H4 (cell line): ENCODE measurements at regions not wholly inside any gene's neighbourhood (a gene's known extent, or its start where the extent isn't known, plus 50 kb on each side); places are given as distances from the start of the nearest gene placed in this dataset.

Source experiments
- DNase-seq: peaks from one replicate; pipeline ENCODE4 v3.0.0-alpha.2; 2015; ENCODE audit warnings: low spot score

DNA sequence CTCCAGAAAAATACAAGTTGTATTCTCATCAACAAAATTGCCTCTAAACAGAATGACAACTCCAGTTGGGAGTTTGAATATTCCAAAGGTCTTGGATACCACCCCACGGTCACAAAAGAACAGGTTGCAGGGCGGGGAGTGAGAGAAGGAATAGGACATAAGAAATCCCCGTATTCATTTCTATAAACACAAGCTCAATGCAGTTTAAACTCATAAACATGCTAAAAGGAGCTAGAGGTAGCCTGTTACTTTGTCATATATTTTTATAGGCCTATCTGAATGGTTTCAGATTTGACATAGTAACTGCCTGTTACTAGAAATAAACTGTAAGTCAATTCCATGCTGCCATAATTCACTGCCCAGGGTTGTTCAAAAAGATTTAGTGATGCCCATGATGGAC lies 567.5 kb downstream of the BCL11A start:
- no peak for DNase-seq

DNA sequence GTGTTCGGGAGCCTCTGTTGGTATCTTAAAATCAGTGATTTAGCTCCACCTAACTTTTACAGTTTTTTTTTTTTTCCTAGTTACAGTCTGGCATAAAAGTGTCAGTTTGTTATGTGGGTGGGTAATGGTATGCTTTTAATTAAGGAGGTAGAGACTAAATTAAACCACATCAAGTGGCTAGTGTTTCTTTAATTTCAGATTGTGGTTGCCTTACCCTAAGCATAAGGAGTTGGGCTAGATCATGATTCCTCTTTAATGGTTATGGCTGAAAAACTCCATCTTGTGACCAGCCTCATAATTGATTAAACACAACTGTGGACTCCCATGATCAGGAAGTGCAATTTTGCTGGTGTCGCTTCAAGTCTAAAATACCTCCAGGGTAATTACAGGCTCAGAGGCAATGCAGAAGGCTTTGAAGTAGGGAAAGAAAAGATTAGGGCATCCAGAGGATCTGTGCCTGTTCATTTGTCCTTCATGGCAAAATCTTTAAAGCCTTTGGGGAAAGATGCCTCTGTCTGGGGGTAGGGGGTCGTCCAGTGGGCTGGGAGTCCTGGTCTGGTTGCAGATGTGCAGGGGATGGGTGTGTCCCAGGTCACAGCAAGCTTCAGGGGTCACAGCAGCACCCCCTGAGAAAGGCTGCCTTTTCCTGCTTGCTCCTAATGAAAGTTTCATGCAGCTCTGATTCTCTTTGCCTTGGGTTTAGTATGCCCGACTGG lies 579.2 kb downstream of the BCL11A start:
- no peak for DNase-seq

DNA sequence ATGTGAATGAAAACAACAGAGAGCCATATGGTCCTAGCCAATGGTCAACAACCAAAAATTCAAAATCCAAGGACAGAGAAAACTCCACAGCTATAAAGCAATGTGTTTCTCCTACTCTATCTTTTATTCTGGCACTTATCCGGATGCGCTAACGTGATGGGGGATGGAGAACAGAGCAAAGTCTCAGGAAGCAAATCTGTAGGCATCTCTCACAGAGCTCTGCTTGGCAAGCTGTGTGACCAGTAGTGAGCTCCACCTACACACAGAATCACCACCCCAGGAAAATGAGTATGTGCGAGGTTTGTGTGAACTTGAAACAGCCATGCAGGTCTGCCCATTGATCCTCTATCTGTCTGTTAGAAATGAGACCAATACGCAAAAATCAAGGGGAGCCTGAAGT lies 584.3 kb downstream of the BCL11A start:
- no peak for DNase-seq

DNA sequence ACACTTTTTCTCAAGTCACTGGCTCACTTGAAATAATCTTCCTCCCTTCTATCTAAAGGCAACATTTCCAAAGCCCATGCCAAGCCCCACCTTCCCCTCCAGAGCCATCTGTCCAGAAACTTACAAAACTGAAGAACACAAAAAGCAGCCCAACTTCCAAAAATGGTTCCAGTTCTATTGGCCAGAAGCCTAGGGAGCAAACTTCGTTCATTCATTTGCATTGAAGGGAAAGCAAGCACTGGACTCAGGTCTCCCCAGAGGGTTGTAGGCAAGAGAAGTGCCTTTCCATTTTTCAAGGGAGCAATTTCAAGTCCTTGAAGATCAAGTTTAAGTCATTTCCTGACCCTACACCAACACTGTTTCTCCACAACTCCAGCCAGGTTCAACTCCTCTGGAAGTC lies 585.0 kb downstream of the BCL11A start:
- no peak for DNase-seq

DNA sequence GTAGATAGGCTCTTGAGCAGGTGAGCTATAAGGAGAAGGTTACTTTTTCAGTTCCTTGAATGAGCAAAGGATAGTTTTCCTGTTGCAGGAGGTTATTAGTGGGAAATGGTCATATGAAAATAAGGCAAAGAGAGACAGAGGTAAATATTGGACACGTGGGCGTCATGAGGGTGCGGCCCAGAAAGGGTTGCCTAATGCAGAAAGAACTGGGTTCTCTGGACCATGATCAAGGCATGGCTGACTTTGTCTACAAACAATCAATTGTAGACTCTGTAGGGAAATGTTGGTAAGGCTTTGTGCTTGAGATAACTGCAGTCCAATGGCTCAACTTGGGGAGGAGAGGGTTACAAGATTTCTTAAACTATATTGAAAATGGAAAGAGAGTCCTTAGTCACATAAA lies 585.8 kb downstream of the BCL11A start:
- no peak for DNase-seq

DNA sequence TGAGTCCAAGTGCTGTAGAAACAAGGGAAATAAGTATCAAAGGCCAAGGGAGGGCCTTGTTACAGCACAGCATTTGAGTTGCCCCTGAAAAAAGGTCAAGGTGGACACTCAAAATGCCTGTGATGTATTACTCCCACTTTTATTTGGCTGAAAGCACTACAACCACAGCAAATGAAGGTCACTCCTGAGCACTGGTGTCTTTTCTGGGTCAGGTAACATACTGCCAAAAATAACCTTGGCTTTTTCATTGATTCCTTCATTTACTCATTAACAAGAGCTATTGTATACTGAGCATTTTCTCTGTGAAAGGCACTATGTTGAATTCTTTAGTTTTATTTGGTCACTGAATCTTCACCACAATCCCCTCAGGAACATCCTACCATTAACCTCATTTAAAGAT lies 590.3 kb downstream of the BCL11A start:
- DNase-seq = no peak

DNA sequence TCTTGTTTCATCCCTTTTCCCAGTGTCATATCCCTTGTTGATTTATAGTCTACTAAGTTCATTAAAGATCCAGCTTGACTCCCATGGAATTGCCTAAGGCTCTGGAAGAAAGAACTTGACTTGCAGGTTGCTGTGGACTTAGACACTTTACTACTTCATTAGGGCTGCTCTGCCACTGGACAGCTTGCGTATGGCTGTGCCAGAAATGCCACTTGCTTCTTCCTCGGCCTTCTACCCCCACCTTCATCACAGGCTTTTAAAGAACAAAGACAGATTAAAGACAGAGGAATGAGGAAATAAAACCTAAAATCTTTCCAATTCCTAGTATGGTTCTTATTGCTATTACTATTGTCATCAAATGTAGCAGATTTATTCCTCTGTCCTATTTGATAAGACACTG lies 591.7 kb downstream of the BCL11A start:
- no peak for DNase-seq

DNA sequence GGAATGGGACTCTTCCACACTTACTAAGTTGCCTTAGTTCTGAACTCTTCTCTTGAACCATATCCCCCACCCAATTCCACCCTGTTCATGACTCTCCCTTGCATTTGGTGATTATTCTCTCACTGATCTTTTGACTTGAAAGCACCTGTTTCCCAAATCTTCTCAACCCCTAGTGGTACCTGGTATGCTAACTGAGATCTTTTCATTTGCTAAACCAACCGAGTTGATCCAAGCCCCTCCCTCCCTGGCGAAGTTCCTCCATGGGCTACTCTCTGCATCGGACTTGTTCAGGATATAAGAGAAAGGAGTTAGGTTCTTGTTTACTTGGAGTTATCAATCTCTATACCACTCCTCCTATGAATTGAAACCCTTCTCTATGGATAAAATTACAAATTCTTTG lies 593.5 kb downstream of the BCL11A start:
- no peak for DNase-seq

DNA sequence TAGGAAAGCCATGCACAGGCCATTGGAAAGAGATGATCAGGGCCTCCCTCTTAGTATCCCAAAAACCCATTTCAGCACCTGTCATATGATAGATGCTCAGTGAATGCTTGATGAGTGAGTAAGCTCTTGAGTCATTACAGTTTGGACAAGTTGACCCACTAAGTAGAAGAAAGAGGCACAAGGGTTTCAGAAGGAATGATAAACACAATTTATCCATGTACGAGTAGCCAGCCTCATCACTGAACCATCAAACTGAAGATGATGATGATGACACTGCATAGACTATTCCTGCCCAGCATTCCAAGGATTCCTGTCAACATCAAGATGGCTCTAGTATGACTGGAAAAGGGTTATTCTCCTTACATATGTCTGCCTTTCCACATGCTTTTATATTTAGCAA lies 596.0 kb downstream of the BCL11A start:
- no peak for DNase-seq

DNA sequence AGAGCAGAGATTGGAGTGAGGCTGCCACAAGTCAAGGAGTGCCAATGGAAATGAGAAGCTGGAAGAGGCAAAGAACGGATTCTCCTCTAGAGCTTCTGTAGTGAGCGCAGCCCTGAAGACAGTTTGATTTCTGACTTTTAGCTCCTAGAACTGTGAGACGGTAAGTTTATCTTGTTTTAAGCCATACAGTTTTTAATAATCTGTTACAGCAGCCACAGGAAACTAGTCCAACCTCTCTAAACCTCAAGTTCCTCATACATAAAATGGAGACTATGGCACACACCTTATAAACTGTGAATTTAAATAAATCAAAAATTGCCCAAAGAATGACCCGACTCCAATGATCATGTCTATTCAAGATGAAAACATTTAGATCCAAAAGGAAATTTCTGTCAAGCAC lies 596.5 kb downstream of the BCL11A start:
- DNase-seq = no peak

DNA sequence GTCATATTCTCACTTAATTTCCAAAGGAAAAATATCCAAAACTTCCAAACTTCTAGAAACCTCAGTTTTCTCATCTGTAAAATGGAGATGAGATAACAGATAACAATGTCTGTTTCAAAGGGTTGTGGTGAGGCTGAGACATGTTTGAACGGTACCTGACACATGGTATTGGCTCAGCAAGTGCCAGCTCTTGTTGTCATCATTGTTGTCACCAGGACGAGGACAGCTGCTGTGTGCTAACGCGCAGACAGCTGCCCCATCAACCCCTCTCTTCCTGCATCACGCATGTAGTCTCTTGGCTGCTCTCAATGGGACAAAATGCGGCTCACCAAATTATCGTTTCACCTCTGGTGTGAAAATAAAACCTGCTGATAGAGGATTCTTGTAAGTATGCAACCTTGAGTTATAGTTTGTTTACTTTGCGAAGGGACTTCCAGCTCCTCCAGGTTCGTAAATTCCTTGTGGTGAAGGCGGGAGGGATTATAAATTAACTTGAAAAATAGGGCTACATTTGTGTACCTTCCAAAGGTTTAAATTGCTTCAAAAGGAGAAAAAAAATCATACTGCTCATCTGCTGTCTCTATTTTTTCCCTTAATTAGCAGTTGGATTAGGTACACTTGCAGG lies 605.4 kb downstream of the BCL11A start:
- no peak for DNase-seq

DNA sequence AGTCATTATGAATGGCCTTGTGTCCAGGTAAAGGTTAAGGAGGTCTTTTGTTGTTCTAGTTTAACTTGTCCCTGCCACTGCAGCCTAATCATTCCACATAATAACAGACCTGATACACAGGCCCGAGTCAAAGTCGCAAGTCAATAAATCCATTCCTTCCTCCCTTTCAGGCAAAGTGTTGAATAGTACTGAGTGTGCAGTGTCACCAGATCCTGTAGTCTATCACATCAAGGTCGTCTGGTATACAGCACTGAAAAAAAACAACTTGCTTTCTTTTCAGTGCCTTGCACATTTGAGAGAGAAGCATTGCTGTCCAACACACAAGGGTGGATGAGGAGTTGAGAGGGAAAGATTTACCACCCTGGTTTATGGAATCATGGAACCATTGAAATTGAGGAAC lies 606.2 kb downstream of the BCL11A start:
- DNase-seq = no peak

DNA sequence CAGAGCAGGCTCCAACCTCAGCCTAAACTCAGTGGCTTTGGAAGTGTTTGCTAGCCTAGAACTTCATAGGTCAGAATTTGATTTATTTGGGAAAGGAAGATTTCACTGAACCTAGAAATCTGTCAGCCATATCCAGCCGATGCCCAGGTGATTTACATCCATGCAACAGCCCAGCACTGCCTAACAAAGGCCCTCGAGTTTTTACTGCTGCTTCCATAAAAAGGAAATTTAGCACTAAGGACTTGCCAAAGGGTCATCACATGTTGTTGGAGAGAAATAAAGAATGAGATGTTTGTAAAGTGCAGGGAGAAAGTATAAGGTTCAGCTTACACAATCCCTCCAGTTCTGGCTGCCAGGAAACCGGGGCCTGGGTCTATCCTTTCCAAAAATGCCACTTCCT lies 614.2 kb downstream of the BCL11A start:
- no peak for DNase-seq

DNA sequence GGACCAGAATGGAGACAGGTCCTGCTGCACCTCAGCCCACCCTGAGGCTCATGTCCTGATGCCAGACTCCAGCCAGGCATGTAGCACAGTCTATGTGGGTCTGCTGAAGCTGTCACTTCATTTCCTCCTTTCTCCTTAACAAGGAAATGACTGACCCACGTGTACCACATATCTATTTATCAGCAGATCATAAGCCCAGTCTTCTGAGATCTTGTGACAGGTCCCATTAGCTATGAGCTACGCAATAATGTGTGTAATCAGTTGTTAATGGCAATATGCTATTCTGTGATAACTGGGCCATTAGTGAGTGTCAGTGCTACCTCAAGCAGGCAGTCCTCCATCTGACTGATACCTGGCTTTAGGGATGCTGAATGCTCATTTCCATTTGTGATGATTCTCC lies 615.3 kb downstream of the BCL11A start:
- no peak for DNase-seq

DNA sequence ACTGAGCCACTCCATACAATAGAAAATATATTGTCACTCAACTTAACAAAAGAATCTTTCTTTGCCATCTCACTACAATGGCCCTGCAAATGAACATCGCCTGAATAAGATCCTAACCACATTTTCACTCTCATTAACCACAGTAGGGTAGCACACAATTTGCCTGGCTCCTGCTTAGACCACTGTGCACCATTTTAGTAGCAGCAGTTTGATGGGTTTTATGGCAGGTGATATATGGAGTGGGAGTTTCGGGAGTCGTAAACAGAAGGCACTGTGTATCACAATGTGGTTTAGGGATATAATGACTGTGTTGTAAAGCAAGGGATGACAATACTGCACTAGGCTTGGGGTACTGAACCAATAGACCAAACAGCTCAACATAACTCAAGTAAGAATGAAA lies 617.4 kb downstream of the BCL11A start:
- DNase-seq = no peak

DNA sequence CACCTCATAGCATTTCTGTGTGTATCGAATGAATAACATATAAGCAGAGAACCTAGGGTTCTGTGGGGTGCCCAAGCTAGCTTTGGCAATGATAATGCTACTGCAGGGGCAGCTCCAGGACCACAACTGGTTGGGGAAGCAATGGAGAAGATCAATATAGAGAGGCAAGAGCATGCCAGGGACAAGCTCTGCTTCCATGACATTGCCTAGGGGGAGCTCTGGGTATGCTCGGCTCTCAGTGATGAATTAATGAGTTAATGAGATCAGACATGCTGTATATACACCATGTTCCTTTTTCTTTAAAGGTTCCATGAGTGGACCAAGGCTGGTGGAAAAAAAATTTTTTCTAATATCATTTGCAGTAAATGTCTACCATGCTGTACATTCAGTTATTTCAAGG lies 618.4 kb downstream of the BCL11A start:
- no peak for DNase-seq

DNA sequence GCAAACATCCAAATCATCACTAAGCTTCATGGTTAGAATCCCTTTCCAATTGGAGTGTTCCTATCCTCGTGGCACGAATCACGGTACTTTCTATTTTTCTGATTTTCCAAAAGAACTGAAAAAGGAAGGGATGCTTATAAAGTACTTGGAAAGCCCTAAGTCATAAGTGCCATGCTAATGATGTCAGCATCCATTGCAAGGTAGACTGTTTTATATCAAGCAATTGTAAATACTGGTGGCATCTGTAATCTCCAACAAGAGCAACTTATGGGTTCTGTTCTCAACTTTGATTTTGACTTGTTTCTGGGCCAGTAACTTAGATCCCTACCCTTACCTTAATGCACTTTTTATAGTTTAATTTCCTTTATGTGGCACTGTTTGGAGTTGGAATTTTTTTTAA lies 619.5 kb downstream of the BCL11A start:
- DNase-seq = no peak

DNA sequence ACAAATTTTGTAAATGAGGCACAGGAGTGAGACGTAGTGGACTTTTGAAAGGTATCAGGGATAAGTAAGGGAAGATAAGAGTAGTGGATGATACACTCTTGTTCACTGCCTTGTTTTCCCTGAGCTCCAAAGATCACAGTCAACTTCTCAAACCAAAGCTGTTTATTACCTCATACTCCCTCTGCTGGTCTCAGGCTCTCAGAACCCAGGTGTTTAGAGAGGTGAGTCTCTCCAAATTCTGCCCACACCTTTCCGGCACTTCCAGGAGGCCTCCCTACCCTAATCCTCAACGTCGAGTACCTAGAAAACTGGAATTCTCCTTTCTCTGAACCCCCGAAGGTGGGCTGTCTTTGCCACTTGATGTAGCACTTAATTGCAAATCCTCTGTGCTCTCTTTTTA lies 621.1 kb downstream of the BCL11A start:
- DNase-seq = no peak

DNA sequence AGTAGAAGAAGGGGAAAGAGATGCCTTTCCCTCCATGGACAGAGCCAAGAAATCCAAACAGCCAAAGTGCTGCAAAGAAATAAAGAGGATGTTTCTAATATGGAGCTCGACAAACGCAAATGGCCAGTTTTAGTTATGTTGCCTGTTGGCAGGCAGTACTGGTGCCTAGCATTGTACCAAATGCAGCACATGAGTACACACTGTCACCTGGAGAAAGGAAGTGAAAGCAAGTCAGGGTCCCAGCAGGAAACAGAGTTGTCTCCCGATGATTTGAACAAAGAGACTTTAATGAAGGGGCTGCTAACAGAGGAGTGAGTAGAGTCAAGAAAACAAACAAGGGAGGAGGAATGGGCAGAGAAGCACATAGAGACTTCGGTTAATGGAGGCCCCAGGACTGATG lies 623.0 kb downstream of the BCL11A start:
- DNase-seq = no peak

DNA sequence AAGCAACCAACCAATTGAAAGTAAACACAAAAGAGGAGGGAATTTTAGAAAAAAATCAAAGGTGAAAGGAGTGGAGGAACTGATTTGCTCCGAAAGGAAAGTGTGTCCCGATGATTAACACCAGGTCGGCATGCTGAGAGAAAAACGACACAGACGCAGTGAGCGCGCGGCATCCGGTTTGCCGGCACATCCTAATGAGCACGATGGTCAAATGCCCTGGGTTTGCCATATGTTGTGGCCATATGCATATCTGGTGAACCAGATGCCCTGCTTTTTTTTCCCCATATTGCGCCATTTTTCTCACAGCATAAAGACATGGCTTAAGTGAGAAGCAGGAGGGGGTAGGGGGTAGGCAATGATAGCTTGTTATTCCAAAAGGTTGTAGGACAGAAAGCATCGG lies 626.7 kb downstream of the BCL11A start:
- no peak for DNase-seq

DNA sequence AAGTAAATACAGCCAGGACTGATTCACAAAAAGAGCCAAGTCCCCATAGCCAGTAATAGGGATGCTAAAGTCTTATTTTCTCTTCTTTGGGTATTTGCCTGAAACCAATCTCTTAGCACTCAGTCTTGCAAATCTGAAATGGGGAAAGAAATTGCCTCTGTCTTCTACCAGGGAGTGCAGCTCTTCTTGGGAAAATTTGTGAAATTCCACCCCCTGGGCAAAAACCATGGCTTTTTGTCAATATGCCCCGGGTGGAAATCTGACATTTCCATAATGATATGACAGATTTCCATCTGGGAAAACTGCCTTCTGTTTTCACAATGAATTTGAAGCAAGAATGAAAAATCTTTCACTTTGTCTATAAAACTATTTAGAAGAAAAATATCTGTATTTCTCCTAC lies 628.1 kb downstream of the BCL11A start:
- no peak for DNase-seq

DNA sequence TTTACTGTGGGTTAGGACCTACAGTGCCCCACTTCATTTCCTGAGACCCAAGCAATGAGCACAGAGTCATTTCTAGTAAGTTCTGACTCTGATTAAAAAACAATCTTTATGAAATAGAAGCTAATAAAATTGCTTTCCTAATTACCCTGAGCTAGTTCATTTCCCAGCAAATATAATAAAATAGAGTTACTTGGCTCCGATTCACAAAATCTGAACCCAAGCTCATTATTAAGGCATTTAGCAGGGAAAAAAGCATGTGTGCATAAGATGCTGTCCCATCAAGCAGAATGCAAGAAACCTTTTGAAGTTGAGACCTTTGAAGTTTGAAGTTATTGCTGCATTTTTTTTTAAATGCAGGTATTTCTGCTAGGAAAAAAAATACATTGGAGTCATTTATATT lies 629.1 kb downstream of the BCL11A start:
- no peak for DNase-seq

DNA sequence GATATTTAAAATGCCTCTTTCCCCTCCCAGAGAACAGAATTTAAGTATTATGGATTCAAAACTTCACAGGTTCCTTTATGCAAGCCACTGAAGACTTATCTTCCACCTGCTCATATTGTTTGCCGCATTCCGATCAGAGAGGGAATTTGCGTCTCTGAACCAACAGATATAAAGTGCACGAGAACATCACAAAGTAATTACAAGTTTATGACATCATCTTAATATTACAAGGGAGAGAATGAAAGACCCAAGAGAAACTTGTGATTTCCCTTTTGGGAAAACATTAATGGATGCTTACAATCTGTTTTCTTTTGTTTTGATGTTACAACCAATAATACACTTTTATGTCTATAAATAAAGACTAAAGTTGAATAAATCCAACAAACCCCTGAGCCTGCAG lies 631.0 kb downstream of the BCL11A start:
- no peak for DNase-seq

DNA sequence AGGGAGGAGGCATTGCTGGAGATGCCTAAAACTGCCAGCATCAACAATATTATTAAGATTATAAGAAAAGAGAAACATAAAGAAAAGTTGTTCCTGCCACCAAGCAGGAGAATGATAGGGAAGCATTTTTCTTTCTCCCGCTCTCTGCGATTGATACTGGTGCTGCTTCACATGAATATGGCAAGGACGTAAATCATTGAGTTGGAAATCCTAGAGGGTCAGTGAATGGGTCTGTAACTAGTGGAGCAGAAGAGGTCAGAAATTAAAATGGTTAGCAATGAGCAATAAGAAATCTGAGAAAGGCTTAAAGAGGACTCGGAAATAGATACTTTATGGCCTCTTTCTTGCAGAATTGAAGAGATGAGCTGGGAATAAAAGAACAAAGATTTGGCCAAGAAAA lies 631.7 kb downstream of the BCL11A start:
- DNase-seq = no peak
